Thyroid gland (tissue), 4 donors: ENCODE measurements at regions not wholly inside any gene's neighbourhood (a gene's known extent, or its start where the extent isn't known, plus 50 kb on each side); places are given as distances from the start of the nearest gene placed in this dataset.

Experiments
- CTCF ChIP-seq, 6 experiments: fragments of 200-600 bp in 3 of 6; fragments of 450-650 bp in 3 of 6; sonication (generic) in 3 of 6; IDR thresholded peaks; one replicate each; pipeline ENCODE4 v1.5.1; 2016 to 2019; ENCODE audit warnings: antibody characterized with exemption in 6 of 6, mild to moderate bottlenecking in 2 of 6, inconsistent platforms in 1 of 6, moderate library complexity in 1 of 6
- POLR2A ChIP-seq, 2 donors: fragments of 450-650 bp; IDR thresholded peaks; one replicate each; pipeline ENCODE4 v1.6.1; 2017; ENCODE audit warnings: antibody characterized with exemption in 2 of 2, mild to moderate bottlenecking in 2 of 2, moderate library complexity in 1 of 2

DNA sequence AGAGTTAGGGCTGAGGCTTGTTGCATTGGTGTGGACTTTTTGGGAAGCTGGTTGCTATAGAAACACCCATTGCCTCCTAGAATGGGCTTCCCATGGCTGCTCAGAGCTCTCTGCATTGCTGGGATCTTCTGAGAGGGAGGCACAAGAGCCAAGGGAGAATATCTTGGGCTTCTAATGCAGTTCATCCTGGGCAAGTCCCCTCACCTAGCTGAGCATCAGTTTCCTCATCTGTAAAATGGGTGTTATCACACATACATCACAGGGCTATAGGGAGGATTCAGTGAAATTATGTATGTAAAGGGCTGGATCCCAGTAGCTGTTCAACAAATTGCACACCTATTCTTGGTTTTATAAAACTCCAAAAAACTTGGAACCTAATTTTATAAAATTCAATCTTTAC lies 106.1 kb upstream of the ALDH1B1 start:
- TF ChIP-seq CTCF (IDR thresholded peaks at IDR 0.05): no peak
- TF ChIP-seq POLR2A (IDR thresholded peaks at IDR 0.05): no peak
